Stimulated activated CD4-positive, alpha-beta T cell treated with anti-CD3 and anti-CD28 coated beads, Interleukin-12 subunit alpha, Interleukin-12 subunit beta, amount 100 ng/mL, for 24 hours (primary cell): ENCODE measurements at regions not wholly inside any gene's neighbourhood (a gene's known extent, or its start where the extent isn't known, plus 50 kb on each side); places are given as distances from the start of the nearest gene placed in this dataset.
"Not testable (repeated sequence)": the region's sequence is repeated elsewhere in the genome, so short reads cannot be mapped to it uniquely, and the experiment has no call there.

Source experiments
- DNase-seq, 2 experiments: peaks; one replicate each; pipeline ENCODE4 v3.0.0-alpha.2; 2020; ENCODE audit warnings: low read depth in 2 of 2

DNA sequence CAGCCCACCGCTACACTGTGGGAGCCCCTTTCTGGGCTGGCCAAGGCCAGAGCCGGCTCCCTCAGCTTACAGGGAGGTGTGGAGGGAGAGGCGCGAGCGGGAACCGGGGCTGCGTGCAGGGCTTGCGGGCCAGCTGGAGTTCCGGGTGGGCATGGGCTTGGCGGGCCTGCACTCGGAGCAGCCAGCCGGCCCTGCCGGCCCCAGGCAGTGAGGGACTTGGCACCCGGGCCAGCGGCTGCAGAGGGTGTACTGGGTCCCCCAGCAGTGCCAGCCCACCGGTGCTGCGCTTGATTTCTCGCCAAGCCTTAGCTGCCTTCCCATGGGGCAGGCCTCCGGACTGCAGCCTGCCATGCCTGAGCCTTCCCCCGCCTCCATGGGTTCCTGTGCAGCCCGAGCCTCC is 306.2 kb downstream of the PPP4R3C start:
- not testable (repeated sequence) for DNase-seq

DNA sequence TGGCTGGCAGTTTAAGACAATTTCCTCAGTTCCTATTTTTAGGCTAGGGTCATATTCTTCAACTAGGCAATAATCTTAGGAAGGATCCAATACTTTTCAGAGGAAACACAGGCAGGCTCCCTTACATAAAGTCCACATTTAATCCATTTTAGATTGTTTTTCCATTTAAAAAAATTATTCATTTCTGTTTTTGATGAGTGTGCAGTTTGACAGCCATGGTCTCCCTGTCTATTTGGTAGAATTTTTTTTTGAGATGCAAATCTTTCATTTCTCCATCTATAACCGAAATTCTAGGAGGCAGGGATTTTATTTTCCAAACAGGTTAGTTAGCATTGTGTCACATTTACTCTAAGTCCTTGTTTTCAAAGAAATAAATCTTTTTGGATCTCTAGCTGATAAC is 326.8 kb downstream of the PPP4R3C start:
- no peak for DNase-seq

DNA sequence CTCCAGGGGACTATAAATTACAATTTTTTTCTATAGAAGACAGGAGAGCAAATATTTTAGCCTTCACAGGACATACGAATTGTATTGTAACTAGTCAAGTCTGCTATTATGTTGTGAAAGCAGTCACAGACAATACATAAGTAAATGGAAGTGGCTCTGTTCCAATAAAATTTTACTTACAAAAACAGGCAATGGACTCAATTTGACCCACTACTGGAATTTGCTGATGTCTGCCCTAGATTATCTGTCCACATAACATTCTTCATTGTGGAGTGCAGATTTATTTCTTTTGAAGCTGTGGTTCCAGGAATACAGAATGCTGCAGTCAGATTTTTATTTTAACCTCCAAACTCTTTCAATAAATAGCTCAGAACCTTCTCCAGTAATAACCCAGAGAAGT is 330.3 kb downstream of the PPP4R3C start:
- no peak for DNase-seq

DNA sequence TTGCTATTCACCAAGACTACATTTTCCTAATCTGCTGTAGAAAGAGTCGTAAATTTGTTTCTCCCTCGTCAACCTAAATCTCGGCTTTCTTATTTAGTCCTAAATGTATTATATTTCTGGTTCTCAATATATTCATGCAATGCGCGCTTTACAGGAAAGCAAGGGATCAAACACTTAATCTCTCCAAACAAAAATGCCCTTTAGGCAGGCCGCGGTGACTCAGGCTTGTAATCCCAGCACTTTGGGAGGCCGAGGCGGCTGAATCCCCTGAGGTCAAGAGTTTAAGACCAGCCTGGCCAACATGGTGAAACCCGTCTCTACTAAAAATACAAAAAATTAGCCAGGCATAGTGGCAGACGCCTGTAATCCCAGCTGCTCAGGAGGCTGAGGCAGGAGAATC is 376.0 kb downstream of the PPP4R3C start:
- not testable (repeated sequence) for DNase-seq

DNA sequence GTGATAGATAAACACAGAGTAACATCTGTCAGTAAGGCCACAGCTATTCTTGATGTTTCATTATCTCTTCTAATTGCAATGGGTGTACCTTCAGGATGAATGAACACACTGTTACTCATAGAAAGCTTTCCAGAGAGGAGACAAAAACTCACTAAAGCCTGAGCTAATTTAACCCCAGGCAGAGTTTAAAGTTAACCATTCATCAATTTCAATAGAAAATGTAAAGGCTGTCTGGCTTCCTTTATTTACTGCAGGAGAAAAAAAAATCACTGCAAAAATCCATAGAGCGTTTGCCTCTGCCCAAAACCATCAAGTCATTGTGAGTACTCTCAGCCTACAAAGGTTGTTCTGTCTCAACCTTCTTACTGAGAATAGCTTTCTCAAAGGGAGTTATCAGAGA is 376.9 kb downstream of the PPP4R3C start:
- DNase-seq: no peak

DNA sequence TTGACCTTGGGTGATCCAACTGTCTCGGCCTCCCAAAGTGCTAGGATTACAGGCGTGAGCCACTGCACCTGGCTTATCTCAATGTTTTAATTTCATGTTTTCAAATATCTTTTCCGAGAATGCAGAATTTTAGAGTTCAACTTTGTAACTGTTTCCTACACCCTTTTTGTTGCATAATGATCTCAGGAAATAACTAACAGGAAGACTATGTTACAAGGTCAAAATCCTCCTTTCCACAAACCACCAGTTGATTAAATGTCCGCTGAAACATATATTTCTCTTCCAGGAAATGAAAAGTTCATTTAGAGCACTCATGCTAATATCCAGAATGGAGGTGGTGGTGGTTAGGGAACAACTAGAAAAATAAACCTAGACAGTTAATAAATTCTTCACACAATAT is 377.8 kb downstream of the PPP4R3C start:
- DNase-seq: no peak

DNA sequence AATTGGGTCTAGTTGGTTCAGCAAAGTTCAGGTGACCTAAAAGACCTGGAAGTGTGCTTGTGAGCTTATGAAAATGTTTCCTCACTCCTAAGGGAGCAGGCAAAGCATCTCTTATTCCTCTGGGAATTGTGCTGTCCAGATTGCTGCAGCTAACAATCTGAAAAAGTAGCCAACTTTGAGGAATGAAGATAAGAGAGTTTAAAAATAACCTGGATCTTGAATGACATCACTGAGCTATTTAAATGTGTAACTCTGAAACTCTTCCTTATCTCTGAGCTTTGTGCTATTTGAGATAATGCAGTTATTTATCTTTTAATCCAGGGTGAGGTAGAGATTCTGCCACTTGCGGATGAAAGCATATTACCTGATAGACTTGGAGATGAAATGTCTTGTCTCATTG is 384.8 kb downstream of the PPP4R3C start:
- no peak for DNase-seq

DNA sequence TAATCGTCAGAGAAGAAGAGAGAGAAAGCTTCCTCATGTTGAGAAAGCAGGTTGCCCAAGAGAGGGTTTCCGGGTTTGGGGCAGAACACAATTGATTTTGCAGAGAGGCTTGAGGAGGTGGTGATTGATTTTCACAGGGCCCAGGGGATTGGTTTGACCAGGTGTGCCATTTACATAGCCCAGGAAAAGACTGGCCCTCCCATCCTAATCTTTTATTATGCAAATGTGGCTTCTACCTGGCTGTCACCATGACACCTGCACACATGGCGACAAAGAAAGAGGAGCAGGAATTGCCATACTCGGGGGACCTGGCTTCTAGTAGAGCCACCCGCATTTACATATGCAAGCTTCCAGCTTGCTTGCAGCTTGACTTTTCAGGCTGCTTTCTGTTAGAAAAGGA is 405.3 kb downstream of the PPP4R3C start:
- no peak for DNase-seq

DNA sequence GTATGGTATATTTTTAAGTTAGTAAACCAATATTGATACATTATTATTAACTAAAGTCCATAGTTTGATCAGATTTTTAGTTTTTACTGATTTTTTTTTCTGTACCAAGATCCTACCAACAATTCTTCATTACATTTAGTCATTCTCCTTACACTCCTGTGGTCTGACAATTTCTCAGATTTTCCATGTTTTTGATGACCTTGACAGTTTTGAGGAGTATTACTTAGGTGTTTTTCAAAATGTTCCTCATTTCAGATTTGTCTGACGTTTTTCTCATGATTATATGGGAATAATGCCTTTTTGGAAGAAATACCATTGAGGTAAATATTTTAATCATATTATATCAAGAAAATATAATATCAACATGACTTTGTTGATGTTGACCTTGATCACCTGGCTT is 423.8 kb downstream of the PPP4R3C start:
- no peak for DNase-seq

DNA sequence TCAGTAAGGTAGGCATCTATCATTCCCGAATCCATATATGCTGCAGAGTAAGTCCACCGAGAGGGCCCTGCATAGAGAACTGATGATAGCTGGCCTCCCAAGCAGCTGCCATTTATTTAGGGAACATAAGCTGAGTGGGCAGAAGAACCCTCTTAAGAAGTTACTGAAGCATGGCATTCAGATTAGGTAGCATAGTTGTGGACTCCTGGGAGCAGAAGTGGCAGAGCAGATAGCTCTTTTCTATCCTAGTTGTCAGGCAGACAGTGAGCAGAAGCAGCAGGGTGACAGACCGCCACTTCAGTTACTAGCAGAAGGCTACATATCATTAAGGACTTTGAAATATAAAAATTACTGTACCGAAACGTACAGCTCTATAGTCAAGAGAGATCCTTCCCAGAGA is 454.7 kb downstream of the PPP4R3C start:
- no peak for DNase-seq

DNA sequence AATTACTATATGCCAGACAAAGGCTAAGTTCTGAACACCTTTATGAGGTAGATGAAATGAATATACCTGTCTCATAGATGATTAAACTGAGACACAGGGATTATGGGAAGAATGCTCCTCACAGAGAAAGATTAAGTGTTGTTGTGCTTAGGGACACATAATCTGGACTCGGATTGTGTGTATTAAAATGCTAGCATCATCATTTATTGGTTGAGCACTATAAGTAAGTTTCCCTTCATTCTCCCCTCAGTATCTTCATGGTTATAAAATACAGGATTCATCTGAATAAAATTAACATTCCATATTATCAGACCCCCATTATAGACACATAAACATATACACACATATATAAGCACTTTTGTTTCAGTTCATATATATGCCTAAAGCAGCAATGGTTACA is 463.5 kb downstream of the PPP4R3C start:
- no peak for DNase-seq

DNA sequence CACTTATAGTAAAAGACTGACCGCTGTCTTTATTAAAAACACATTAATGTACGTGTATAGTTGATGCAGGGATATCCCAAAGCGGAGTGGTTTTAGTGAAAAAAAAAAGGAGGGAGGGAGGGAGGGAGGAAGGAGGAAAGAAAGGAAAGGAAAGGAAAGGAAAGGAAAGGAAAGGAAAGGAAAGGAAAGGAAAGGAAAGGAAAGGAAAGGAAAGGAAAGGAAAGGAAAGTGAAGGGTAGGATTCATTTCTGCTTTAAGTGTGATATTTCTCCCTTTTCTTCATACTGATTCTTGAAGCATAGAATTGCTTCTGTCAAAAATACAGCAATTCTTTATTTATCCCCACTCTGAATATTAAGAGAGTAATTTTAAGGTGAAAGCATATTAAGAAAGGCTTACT is 504.9 kb downstream of the PPP4R3C start:
- DNase-seq: no peak

DNA sequence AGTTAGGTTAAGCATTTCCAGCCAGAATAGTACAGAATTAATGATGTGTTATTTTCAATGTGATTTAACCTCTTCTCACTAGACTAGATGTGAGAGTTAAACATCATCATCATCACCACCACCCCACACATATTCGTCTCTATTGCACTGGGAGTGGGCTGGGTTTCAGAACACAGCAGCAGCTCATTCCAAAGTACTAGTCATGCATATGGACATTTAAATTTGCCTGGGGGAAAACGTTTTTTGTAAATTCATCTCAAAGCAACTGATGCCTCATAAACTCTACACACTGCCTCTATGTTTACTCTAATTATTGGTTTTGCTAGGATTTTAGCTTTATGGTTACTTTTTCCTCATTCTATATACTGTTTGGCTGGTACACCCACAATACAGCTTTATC is 509.1 kb downstream of the PPP4R3C start:
- DNase-seq: no peak

DNA sequence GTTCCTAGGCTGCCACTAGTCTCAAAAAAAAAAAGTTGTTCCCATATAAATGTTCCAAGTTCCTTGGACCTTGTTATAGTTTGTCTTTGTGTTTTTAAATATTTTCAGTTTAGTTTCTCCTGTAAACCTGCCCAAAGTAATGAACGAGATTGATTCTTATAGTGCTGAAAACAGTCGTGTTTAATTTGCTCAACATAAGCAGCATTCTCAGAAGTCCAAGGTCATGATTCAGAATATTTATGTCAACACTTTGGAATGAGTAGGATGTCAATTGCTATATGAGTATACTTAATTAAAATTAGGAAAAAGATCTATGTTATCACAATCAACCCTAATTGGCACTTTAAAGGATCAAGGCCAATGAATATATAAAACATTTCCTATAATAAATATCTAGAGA is 510.9 kb downstream of the PPP4R3C start:
- no peak for DNase-seq

DNA sequence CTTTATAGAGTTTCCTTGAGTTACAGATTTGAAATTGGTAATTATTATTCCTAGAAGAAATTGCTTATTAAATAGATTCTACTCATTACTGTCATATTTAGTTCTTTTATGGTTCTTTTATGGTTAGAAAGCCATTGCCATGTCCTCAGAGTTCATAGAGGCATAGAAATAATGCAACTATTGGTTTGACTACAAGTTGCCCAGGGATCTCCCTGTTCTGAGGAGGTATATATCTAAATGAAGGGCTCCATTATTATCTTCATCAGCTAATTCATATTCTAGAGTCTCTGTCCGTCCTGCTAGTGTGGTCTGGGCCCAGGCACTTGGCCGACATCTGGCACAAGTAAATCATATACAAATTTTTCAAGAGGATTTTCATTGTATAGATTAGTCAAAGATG is 535.7 kb downstream of the PPP4R3C start:
- DNase-seq: no peak

DNA sequence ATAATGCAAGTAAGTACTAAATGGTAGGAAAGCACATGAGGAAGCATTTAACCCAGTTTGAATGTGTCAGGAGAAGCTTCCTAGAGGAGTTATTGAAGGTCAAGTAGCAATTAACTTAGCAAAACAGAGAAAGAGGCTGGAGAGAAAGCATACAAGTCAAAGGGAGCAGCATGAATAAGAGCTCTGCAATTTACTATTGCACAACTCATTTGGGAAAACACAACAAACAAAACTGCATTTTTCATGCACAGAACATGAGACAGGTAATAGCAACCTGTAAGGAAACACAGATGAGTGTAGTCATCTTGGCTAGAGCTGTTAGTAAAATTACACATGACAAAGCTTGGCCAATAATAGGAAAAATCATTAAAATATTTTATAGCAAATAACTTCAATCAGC is 538.1 kb downstream of the PPP4R3C start:
- no peak for DNase-seq

DNA sequence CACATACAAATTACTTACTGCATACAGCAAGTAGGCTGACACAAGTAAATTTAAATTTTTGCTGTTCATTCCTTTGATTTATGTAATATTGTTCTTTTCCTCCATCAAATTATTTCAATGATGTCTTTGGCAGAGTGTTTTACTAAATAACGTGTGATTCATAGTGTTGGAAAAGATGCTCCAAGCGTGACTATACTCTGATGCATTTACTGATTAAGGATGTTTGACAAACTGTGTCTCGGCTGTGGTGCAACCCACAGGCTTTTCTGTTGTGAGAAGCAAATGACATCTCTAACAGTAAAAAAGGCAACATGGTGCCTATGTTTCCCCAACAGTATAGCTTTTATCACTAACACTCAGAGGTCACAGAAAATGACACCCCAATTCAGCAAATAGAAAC is 540.9 kb downstream of the PPP4R3C start:
- no peak for DNase-seq

DNA sequence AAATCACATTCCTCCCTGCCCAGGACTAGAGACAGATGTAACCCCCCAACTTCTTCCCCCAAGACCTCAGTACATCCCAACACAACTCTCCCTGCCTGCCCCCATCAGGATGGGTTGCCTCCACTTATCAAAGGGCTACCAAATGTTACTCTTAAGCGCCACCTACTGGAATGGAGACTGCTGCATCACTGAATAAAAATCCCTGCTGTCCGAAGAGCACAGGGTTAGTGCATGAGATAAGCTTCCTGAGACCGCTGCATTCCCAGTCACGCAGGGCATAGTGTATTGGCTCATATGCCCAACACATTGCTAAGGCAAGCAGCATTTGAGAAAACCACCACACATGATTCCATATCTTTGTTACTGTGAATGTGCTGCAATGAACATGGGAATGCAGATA is 544.5 kb downstream of the PPP4R3C start:
- DNase-seq: no peak

DNA sequence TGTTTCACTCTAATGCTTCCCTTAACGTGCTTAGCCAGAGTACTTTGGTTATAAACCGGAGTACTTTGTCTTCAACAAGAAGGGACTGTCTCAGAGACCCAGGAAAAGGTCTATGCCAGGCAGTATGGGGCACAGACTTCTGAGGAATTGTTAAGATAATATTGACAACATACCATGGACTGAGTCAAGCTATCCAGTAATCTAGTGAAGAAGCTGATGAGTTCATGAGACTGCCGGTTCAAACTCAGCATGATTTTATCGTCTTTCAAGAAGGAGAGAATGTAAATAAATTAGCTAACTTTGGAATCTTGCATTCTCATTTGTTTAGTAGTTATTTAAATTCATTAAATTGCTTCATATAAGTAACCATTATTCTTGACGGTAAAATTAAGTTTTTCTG is 546.1 kb downstream of the PPP4R3C start:
- no peak for DNase-seq

DNA sequence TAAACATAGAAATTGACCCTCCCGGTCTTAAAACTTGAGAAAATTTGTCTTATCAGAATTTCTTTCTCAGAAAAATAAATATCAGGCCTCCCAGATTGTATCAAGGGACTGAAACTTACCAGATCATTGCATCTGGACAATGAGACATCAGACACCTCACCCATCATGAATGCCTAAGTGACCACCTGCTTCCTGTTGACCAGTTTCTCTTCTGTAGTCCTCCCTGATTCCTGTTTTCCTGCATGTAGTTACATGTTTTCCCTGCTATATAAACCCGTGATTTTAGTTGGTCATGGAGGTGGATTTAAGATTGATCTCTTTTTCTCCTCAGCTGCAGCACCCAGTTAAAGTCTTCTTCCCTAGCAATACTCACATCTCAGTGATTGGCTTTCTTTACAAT is 548.1 kb downstream of the PPP4R3C start:
- no peak for DNase-seq

DNA sequence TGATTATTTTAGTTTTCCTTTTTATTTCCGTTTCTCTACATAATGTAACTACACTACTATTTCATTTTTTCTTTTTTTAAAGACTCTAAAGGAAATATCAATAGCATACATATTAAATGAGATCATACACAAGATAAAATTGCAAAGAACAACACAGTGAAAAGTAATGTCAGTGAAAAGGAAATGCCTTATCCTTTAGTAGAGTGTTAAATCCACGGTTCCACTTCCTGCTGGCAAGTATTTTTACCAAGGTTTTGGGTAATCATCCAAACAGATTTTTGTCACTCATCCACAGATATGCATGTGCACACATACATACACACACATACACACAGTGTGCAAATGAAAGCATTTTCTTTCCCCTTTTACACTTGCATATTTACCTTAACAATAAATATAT is 548.9 kb downstream of the PPP4R3C start:
- DNase-seq: no peak

DNA sequence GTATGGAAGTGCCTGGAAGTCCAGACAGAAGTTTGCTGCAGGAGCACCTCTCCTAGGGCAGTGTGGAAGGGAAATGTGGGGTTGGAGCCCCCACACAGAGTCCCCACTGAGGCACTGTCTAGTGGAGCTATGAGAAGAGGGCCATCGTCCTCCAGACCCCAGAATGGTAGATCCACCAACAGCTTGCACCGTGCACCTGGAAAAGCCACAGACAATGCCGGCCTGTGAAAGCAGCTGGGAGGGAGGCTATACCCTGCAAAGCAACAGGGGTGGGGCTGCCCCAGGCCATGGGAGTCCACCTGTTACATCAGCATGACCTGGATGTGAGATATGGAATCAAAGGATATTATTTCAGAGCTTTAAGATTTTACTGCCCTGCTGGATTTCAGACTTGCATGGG is 551.4 kb downstream of the PPP4R3C start:
- not testable (repeated sequence) for DNase-seq

DNA sequence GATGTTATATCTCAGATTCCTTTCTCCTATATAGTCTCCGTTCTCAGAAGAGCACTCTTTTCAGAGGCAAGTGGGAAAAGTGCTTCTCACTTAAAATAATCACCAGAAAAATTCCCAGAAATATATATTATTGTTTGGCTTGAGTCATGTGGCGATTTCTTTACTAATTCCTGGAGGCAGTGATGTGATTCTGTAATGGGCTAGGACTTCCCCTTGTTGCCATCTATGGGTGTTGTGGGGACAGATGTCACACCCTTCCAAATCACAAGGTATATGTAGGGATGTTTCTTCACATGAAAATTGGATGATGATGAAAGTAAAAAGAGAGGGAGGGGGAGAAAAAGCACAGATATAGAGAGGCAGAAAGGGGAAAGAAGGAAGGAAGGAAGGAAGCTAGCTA is 553.4 kb downstream of the PPP4R3C start:
- no peak for DNase-seq

DNA sequence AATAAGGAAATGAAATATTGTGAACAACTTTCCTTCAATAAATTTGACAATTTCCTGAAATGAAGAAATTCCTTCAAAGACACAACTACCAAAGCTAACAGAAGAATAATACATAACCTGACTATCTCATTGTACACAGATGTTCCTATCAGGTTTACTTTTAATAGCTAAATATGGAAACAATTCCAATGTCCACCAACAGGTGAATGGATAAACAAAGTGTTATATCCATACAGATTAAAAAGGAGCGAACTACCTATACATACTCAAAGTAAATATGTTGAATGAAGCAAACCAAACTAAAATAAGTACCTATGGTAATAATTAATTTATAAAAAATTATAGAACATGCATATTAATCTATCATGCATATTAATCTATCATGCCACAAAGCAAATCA is 554.9 kb downstream of the PPP4R3C start:
- no peak for DNase-seq

DNA sequence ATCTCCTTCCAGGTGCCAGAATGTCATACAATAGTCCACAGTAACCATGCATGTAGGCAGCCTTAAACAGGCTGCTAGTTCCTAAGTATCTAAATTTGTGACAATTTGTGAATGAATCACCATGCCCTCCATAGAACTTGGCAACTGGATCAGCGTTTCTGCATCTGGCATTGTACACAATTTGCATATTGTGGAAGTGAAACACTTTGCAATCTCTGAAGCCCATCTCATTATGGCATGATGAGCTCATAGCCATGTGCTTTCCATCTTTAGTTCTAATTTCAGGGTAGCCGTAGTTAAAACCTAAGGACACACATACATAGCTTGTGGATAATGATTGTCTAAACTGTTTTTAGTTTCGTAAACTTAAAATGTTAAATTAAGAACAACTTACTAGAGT is 573.6 kb downstream of the PPP4R3C start:
- DNase-seq: no peak
